Right lobe of liver (tissue), 4 donors: ENCODE measurements at regions not wholly inside any gene's neighbourhood (a gene's known extent, or its start where the extent isn't known, plus 50 kb on each side); places are given as distances from the start of the nearest gene placed in this dataset.

Experiments
- CTCF ChIP-seq, 4 donors: fragments of 200-600 bp in 3 of 4; fragments of 450-650 bp in 1 of 4; IDR thresholded peaks; one replicate each; pipeline versions ENCODE4 v1.5.1 to v1.8.0; 2016 to 2022; ENCODE audit warnings: antibody characterized with exemption in 4 of 4, mild to moderate bottlenecking in 2 of 4
- POLR2A ChIP-seq: fragments of 450-650 bp; IDR thresholded peaks from one replicate; pipeline ENCODE4 v1.6.1; 2017; ENCODE audit warnings: antibody characterized with exemption, mild to moderate bottlenecking
- donor health status: DM: no; HTN: no; CAD: no.
- donor health status: DM: no; HTN: no; CAD: no.
- donor health status: DM: no; HTN: yes; CAD: no.

GRCh38 chr15:95644100-95644875 is 686.2 kb upstream of the NR2F2 start:
- TF ChIP-seq CTCF (IDR thresholded peaks at IDR 0.05), result no peak
- no peak for TF ChIP-seq POLR2A
